Left cardiac atrium (tissue), 4 donors: ENCODE measurements at regions not wholly inside any gene's neighbourhood (a gene's known extent, or its start where the extent isn't known, plus 50 kb on each side); places are given as distances from the start of the nearest gene placed in this dataset.

Experiments used
- ATAC-seq, 2 donors: fragments of 200-7000 bp; cut with Tn5 transposase; one replicate each; pipeline ENCODE4 v1.9.1; 2020; ENCODE audit warnings: mild to moderate bottlenecking in 2 of 2, moderate library complexity in 2 of 2
- DNase-seq: peaks from one replicate; pipeline ENCODE4 v3.0.0-alpha.2; 2020
- intact Hi-C, 2 donors: fragments of 100-400 bp; cut with DNase I; formaldehyde crosslinking; loops; one replicate each; pipeline versions ENCODE4 v1.14.1 to v1.15.1; 2022 to 2023
- donor health status: DM: no; HTN: yes; CAD: no.
- donor health status: DM: no; HTN: yes; CAD: no; lungs with severe emphysema.
- donor health status: DM: yes; HTN: yes; CAD: no.
- donor health status: Dilated cardiomyopathy.

GRCh38 chr15:48021336-48022086 is 99.3 kb upstream of the SLC24A5 start:
- ATAC-seq (no peak), DNase-seq (no peak)
- intact Hi-C loops, result no loop called here

GRCh38 chr15:48025118-48025517 is 95.7 kb upstream of the SLC24A5 start:
- ATAC-seq, result no peak
- DNase-seq, result no peak
- intact Hi-C loops, result no loop called here

- intact Hi-C loops, result no loop called here
- no peak for ATAC-seq
- DNase-seq, result no peak
These were observed 92.1 kb upstream of the SLC24A5 start for GRCh38 chr15:48028712-48029111.

GRCh38 chr15:48029642-48030041 is 91.1 kb upstream of the SLC24A5 start:
- DNase-seq (no peak), ATAC-seq (no peak)
- intact Hi-C loops, result no loop called here

GRCh38 chr15:48031466-48031865 is 89.3 kb upstream of the SLC24A5 start:
- intact Hi-C loops, result no loop called here
- DNase-seq (no peak), ATAC-seq (no peak)

- ATAC-seq, result no peak
- no peak for DNase-seq
- intact Hi-C loops, result no loop called here
These were observed 88.8 kb upstream of the SLC24A5 start for GRCh38 chr15:48031973-48032372.

GRCh38 chr15:48032911-48033310 is 87.9 kb upstream of the SLC24A5 start:
- DNase-seq, result no peak
- intact Hi-C loops, result no loop called here
- no peak for ATAC-seq

GRCh38 chr15:48038221-48038620 is 82.6 kb upstream of the SLC24A5 start:
- intact Hi-C loops, result no loop called here
- DNase-seq, result no peak
- ATAC-seq, result no peak

GRCh38 chr15:48040166-48040817 is 80.5 kb upstream of the SLC24A5 start:
- intact Hi-C loops, result no loop called here
- DNase-seq (peak; percentile 20), ATAC-seq (peak in 1 of 2 donors; percentile 63)

GRCh38 chr15:48041454-48041853 is 79.3 kb upstream of the SLC24A5 start:
- no peak for ATAC-seq
- intact Hi-C loops, result no loop called here
- no peak for DNase-seq

- ATAC-seq (no peak), DNase-seq (no peak)
- intact Hi-C loops, result no loop called here
These were observed 73.9 kb upstream of the SLC24A5 start for GRCh38 chr15:48046813-48047438.

GRCh38 chr15:48049736-48050135 is 71.1 kb upstream of the SLC24A5 start:
- intact Hi-C loops, result no loop called here

GRCh38 chr15:48052946-48053345 is 67.8 kb upstream of the SLC24A5 start:
- intact Hi-C loops, result no loop called here
- no peak for ATAC-seq

More at GRCh38 chr15:48049736-48050135, 71.1 kb upstream of the SLC24A5 start:
- ATAC-seq, result no peak
- no peak for DNase-seq

GRCh38 chr15:48058371-48058770 is 62.4 kb upstream of the SLC24A5 start:
- DNase-seq (no peak), ATAC-seq (no peak)
- intact Hi-C loops, result no loop called here

More at GRCh38 chr15:48052946-48053345, 67.8 kb upstream of the SLC24A5 start:
- DNase-seq, result no peak

GRCh38 chr15:48059791-48060190 is 61.0 kb upstream of the SLC24A5 start:
- DNase-seq, result peak; percentile 34

GRCh38 chr15:48060396-48060795 is 60.4 kb upstream of the SLC24A5 start:
- no peak for ATAC-seq

More at GRCh38 chr15:48059791-48060190, 61.0 kb upstream of the SLC24A5 start:
- peak; percentile 36 to 77 for ATAC-seq
- intact Hi-C loops, result no loop called here

GRCh38 chr15:48061605-48062004 is 59.2 kb upstream of the SLC24A5 start:
- intact Hi-C loops, result no loop called here
- DNase-seq, result no peak

More at GRCh38 chr15:48060396-48060795, 60.4 kb upstream of the SLC24A5 start:
- DNase-seq, result no peak
- intact Hi-C loops, result no loop called here

GRCh38 chr15:48062148-48062872 is 58.5 kb upstream of the SLC24A5 start:
- intact Hi-C loops, result no loop called here
- DNase-seq (no peak), ATAC-seq (no peak)

More at GRCh38 chr15:48061605-48062004, 59.2 kb upstream of the SLC24A5 start:
- no peak for ATAC-seq

GRCh38 chr15:48063411-48063985 is 57.3 kb upstream of the SLC24A5 start:
- DNase-seq, result no peak
- intact Hi-C loops, result no loop called here
- ATAC-seq, result no peak
